GM21447 (cell line): ENCODE measurements at regions not wholly inside any gene's neighbourhood (a gene's known extent, or its start where the extent isn't known, plus 50 kb on each side); places are given as distances from the start of the nearest gene placed in this dataset.

Source experiments
- ATAC-seq: cut with Tn5 transposase; IDR thresholded peaks from one replicate; pipeline ENCODE4 v1.9.1; 2021; ENCODE audit not compliant: unreplicated experiment

GRCh38 chr12:118748478-118749380 is 232.6 kb upstream of the SRRM4 start:
- no peak for ATAC-seq

DNA sequence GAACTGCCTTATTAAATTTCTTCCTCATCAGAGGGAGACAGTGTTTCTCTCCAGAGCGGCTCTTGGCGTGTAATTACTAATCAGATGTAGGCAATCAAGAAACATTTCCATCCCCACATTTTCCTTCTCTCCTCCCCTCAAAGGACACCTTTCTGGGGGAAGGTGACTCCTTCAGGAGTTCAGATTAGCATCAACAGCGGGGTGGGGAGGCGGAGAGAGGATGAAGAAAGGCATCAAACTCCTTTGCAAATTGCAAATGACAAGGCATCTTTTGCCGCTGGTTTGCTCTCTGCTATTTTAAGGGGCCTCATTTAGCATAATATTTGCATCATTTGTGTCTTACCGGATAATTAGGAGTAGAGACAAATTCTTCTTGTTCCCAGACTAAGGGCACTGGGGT is 231.7 kb upstream of the SRRM4 start:
- no peak for ATAC-seq

GRCh38 chr12:118750666-118751065 is 230.7 kb upstream of the SRRM4 start:
- ATAC-seq = no peak

- ATAC-seq = no peak
Measured at GRCh38 chr12:118751355-118751754, 230.0 kb upstream of the SRRM4 start.

GRCh38 chr12:118760623-118761022 is 220.7 kb upstream of the SRRM4 start:
- no peak for ATAC-seq

GRCh38 chr12:118763234-118763633 is 218.1 kb upstream of the SRRM4 start:
- ATAC-seq = no peak

DNA sequence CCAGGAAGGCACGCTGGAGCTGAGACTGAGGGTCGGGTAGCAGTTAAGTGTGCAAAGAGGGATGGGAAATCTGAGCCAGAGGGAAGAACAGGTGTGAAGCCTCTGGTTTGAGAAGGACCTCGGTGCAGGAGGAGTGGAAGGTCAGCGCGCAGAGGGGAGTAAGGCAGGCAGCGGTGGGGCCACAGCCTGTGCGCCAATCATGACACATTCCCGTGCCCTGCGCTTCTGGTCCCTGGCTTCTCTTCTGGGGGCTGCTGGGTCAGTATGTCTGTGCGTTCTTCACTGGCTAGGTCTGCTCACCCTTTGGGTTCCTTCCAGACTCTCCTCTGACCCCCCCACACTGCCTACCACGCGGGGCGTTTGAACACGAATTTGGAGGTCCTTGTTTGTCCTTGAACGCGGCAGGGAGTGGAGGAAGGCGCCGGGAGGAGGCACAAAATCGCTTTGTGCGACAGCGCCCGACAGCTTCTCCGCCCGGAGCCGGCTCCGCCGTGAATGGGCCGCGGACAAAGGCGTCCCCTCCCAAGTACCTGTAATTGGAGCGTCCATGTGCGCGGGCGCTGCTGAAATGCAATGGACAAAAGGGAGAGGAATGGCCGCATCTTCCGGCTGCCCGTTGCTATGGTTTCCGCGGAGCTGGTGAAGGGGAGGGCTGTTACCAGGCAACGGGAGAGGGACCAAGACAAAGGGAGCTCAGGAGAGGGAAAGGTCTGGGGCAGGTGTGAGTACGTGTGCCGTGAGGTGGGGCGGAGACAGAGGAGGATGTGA is 207.2 kb upstream of the SRRM4 start:
- no peak for ATAC-seq

DNA sequence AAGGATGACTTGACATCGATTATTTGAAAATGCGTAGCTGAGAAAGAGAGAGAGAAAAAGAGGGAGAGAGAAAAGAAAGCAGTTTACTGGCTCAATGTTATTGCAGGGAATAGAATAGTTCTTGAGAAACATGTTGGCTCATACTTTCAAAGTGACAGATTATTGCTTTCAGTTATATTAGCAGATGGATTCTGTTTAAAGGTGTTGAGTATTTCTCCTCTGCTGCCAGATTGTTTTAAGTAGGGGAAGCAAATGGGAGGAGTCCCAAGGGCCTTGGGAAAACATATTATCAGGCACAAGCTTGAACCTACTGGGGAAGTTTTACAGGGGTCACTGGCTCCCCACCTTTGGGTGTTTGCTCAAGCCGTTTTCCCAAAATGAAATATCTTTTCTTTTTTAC is 203.8 kb upstream of the SRRM4 start:
- no peak for ATAC-seq

- no peak for ATAC-seq
Measured at GRCh38 chr12:118778077-118778476, 203.3 kb upstream of the SRRM4 start.

- no peak for ATAC-seq
Measured at GRCh38 chr12:118780939-118781338, 200.4 kb upstream of the SRRM4 start.

- ATAC-seq = no peak
Measured at GRCh38 chr12:118781692-118782091, 199.6 kb upstream of the SRRM4 start.

GRCh38 chr12:118783703-118784102 is 197.6 kb upstream of the SRRM4 start:
- no peak for ATAC-seq

- no peak for ATAC-seq
Measured at GRCh38 chr12:118790578-118790977, 190.8 kb upstream of the SRRM4 start.

DNA sequence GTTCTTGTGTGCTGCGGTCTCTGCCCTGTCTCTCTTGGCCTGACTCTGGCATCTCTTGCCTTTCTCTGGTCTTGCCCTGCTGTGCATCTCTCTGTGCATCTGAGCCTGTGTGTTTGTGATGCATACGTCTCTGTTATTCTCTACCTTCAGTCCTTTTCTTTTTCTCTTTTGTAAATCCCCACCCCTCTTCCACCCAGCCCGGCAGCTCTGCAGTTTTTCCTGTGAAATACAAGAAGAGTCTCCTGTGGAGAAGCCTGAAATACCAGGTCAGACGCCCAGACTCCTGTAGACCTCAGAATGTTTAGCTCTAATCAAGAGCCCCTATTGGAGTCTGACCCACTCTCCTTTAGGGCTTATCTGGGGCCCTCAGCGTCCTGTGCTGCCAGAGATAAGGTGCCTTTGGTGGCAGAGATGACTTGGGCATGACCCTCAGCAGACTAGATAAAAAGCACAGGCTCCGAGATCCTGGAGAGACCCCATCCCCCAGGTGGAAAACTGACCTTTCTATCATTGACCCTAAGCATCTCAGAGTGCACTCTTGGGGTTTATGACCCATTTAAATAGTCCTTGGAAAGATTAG is 167.5 kb upstream of the SRRM4 start:
- ATAC-seq = no peak

- ATAC-seq = no peak
Measured at GRCh38 chr12:118816296-118816695, 165.0 kb upstream of the SRRM4 start.

DNA sequence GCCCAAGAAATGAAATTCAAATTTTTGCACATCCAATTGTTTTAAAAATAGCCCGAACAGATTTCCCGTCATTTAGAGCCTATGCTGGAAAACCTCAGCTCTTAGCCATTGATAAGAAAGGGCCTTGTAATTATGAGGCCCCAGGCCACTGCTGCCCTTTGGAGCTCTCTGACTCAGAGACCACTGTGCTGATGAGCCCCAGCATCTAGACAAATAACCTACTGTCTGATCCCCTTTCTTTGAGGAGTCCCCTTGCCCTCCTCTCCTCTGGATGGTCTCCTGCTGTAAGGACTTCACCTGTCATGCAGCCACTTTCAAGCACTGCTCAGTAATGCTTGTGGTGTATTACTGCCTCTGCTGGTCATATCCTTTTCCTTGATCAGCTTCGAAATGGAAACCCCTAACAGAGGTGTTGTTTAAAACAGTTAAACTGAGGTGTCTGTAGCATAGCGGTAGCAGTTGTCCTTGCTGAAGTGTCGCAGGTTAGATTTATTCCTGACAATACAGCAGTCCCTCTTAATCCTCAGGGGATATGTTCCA is 159.9 kb upstream of the SRRM4 start:
- ATAC-seq = no peak

- ATAC-seq = no peak
Measured at GRCh38 chr12:118822512-118822911, 158.8 kb upstream of the SRRM4 start.

DNA sequence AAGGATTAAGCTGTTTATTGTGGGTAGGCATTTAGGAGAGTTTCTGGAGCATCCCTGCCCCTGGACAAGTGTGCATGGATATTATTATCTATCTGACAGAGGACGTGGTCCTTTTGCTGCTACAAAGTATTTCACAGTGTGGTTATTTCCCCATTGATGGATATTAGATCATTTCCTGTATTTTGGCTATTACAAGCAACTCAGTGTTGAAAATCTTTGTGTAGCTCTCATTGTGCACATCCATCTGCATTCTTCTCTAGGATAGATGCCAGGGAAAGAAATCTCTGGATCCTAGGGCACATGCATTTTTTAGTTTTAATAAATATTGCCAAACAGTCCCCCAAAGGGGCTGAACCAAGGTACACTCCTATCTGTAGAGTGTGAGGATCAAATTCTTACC is 154.3 kb upstream of the SRRM4 start:
- no peak for ATAC-seq

GRCh38 chr12:118827606-118828005 is 153.7 kb upstream of the SRRM4 start:
- ATAC-seq = no peak

DNA sequence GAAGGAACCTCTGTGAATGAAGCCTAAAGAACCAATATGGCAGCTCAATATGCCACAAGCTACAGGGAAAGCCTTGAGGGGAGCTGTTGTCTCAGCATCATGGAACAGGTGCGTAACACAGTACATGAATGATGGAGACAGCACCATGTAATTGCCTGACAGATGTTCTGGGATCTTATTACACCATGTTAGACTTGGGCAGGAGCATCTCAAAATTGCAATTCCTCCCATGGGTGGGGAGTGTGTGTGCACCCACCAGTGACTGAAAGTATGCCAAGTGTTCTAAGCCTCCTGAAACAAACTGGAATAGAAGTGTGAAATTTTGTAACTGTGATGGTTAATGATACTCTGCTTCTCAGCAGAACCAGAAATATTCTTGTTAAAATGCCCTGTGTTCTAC is 151.0 kb upstream of the SRRM4 start:
- ATAC-seq = no peak

DNA sequence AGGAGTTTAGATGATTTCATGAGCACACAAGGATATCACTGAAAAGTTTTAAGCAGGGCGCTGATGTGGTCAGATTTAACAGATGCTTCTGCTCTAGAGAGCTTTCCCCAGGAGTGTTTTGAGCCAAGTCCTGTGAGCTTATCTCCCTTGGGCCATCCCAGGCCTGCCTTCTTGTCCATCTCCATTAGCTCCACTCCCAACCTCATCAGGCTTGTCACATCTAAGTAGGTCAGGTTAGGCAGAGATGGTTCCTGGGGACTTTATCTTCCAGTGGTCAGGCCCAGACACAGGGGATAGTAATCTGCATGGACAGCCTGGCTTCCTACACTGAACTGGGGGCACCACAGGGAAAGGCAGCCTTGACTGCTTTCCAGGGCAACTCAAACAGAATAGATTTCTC is 145.4 kb upstream of the SRRM4 start:
- no peak for ATAC-seq

DNA sequence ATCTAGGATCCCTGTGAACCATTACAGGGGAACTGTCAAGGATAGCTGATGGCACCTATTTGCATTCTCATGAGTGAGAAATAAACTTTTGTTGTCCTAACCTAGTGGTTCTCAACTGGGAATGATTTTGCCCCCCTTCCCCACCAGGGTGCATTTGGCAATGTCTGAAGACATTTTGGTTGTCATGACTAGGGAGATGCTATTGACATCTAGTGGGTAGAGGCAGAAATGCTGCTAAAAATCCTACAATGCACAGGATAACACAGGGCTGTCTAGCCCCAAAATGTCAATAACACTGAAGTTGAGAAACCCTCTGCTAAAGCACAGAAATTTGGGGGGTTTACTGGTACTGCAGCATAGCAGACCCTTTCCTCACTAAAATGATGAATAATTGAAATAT is 140.9 kb upstream of the SRRM4 start:
- ATAC-seq = no peak
